Fibroblast of lung (primary cell): ENCODE measurements at regions not wholly inside any gene's neighbourhood (a gene's known extent, or its start where the extent isn't known, plus 50 kb on each side); places are given as distances from the start of the nearest gene placed in this dataset.

Experiments used
- DNase-seq, 2 donors: peaks; one replicate each; pipeline versions ENCODE4 v3.0.0 to v3.0.0-alpha.2; 2010; ENCODE audit warnings: low read depth in 2 of 2
- H2AFZ ChIP-seq: 2 replicates; pipeline ENCODE4 v1.5.1; 2012; ENCODE audit warnings: low read length, control low read depth, inconsistent platforms
- H3K27ac ChIP-seq: 2 replicates; pipeline ENCODE4 v1.5.1; 2011; ENCODE audit warnings: low read length, control low read depth; ENCODE audit not compliant: insufficient read depth
- H3K27me3 ChIP-seq: 2 replicates; pipeline ENCODE4 v1.5.1; 2011; ENCODE audit warnings: mild to moderate bottlenecking, low read length; ENCODE audit not compliant: control insufficient read depth, insufficient read depth
- H3K36me3 ChIP-seq: 2 replicates; pipeline ENCODE4 v1.5.1; 2011; ENCODE audit warnings: low read length; ENCODE audit not compliant: control insufficient read depth, insufficient read depth
- H3K4me1 ChIP-seq: 2 replicates; pipeline ENCODE4 v1.5.1; 2011; ENCODE audit warnings: low read length; ENCODE audit not compliant: control insufficient read depth, insufficient read depth; ENCODE audit errors: extremely low read depth
- H3K4me2 ChIP-seq: 2 replicates; pipeline ENCODE4 v1.5.1; 2011; ENCODE audit warnings: low read length, control low read depth; ENCODE audit not compliant: insufficient read depth; ENCODE audit errors: extremely low read depth
- H3K4me3 ChIP-seq, 4 experiments: fragments of 200-600 bp in 1 of 4; sonication (generic) in 1 of 4; replicated peaks in 1 of 4; 2 replicates each; pipeline ENCODE4 v1.5.1; 2011 to 2016; ENCODE audit warnings: low read length in 4 of 4, low read depth in 3 of 4, mild to moderate bottlenecking in 3 of 4, control low read depth in 2 of 4, inconsistent platforms in 1 of 4, mixed read lengths in 1 of 4; ENCODE audit not compliant: insufficient read depth in 1 of 4; ENCODE audit errors: control extremely low read depth in 1 of 4
- H3K79me2 ChIP-seq: 2 replicates; pipeline ENCODE4 v1.5.1; 2012; ENCODE audit warnings: mild to moderate bottlenecking, low read length, inconsistent platforms; ENCODE audit not compliant: control insufficient read depth, insufficient read depth
- H3K9ac ChIP-seq: 2 replicates; pipeline ENCODE4 v1.5.1; 2011; ENCODE audit warnings: mild to moderate bottlenecking, low read length, control low read depth; ENCODE audit not compliant: insufficient read depth
- H3K9me3 ChIP-seq: 2 replicates; pipeline ENCODE4 v1.5.1; 2012; ENCODE audit warnings: low read depth, low read length; ENCODE audit not compliant: control insufficient read depth, insufficient read depth
- H4K20me1 ChIP-seq: 2 replicates; pipeline ENCODE4 v1.5.1; 2011; ENCODE audit warnings: low read length; ENCODE audit not compliant: control insufficient read depth, insufficient read depth; ENCODE audit errors: extremely low read depth
- CTCF ChIP-seq, 2 donors: IDR thresholded peaks in 1 of 2; conservative IDR thresholded peaks in 1 of 2; 1 replicate in 1 of 2; 2 replicates in 1 of 2; pipeline ENCODE4 v1.5.1; 2011 to 2012; ENCODE audit warnings: low read length in 2 of 2, control low read depth in 1 of 2, inconsistent platforms in 1 of 2, low read depth in 1 of 2, mild to moderate bottlenecking in 1 of 2
- EZH2 ChIP-seq: IDR thresholded peaks from 2 replicates; pipeline ENCODE4 v1.5.1; 2012; ENCODE audit warnings: low read length, control low read depth, mild to moderate bottlenecking; ENCODE audit errors: missing control alignments

- no peaks in the 10 kb centered on the region for H4K20me1 ChIP-seq
- H3K4me1 ChIP-seq, result no peaks in the 10 kb centered on the region
- no peak for TF ChIP-seq EZH2
- no peak for TF ChIP-seq CTCF (conservative IDR thresholded peaks at IDR 0.05 in 1 of 2, IDR thresholded peaks at IDR 0.05 in 1 of 2; ENCODE audit: low read depth in 1 of 2, low read length in 2 of 2)
- no peak overlapping the region for H3K27ac ChIP-seq
- H3K9me3 ChIP-seq, result no peaks in the 10 kb centered on the region
- no peak overlapping the region for H3K9ac ChIP-seq
- no peaks in the 10 kb centered on the region for H3K27me3 ChIP-seq
- no peaks in the 10 kb centered on the region for H3K79me2 ChIP-seq
- H2AFZ ChIP-seq, result no peak overlapping the region
- H3K4me2 ChIP-seq, result no peak overlapping the region
- no peak overlapping the region for H3K4me3 ChIP-seq
- DNase-seq, result no peak
- no peaks in the 10 kb centered on the region for H3K36me3 ChIP-seq
These were observed 243.8 kb downstream of the ADGRL2 start for GRCh38 chr1:82044536-82044935.

DNA sequence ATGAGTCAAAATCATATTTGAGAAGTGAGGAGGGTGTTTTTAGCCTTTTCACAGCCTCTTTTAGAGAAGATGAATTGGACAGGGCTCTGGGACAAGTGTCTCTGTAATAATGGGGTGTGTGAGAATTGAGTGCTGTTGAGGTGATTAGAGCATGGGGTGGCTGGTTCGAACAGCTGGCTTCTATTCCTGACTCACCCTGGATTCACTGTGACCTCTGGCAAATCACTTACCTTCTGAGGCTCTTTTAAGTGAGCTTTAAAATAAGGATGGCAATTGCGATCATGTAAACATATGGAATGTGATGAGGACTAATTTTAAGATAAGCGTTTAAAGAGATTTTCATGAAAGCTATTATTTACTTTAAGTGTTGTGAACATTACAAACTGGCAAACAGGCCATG is 243.4 kb downstream of the ADGRL2 start:
- H3K36me3 ChIP-seq, result no peaks in the 10 kb centered on the region
- H3K4me2 ChIP-seq, result no peak overlapping the region
- no peak overlapping the region for H2AFZ ChIP-seq
- no peaks in the 10 kb centered on the region for H3K79me2 ChIP-seq
- no peak overlapping the region for H3K9ac ChIP-seq
- TF ChIP-seq EZH2 (no peak), CTCF (conservative IDR thresholded peaks at IDR 0.05 in 1 of 2, IDR thresholded peaks at IDR 0.05 in 1 of 2; ENCODE audit: low read depth in 1 of 2, low read length in 2 of 2) (no peak)
- no peak overlapping the region for H3K27ac ChIP-seq
- no peaks in the 10 kb centered on the region for H4K20me1 ChIP-seq
- H3K9me3 ChIP-seq, result no peaks in the 10 kb centered on the region
- no peaks in the 10 kb centered on the region for H3K4me1 ChIP-seq
- H3K4me3 ChIP-seq, result no peak overlapping the region
- no peaks in the 10 kb centered on the region for H3K27me3 ChIP-seq
- no peak for DNase-seq

GRCh38 chr1:82042306-82043060 is 241.7 kb downstream of the ADGRL2 start:
- DNase-seq, result no peak
- H3K4me2 ChIP-seq, result no peak overlapping the region
- H3K9ac ChIP-seq, result no peak overlapping the region
- H4K20me1 ChIP-seq, result no peaks in the 10 kb centered on the region
- no peak overlapping the region for H2AFZ ChIP-seq
- no peaks in the 10 kb centered on the region for H3K27me3 ChIP-seq
- no peaks in the 10 kb centered on the region for H3K36me3 ChIP-seq
- H3K4me1 ChIP-seq, result no peaks in the 10 kb centered on the region
- no peaks in the 10 kb centered on the region for H3K79me2 ChIP-seq
- H3K9me3 ChIP-seq, result no peaks in the 10 kb centered on the region
- TF ChIP-seq EZH2, result no peak
- H3K27ac ChIP-seq, result no peak overlapping the region
- H3K4me3 ChIP-seq, result no peak overlapping the region
